ENCODE measurements at regions not wholly inside any gene's neighbourhood (a gene's known extent, or its start where the extent isn't known, plus 50 kb on each side); places are given as distances from the start of the nearest gene placed in this dataset.

- DNase-seq (ENCODE audit: low read depth), result no peak
These were observed 244.4 kb downstream of the LRRIQ3 start for GRCh38 chr1:73953586-73953985.

GRCh38 chr1:73953186-73953585 lies 244.8 kb downstream of the LRRIQ3 start:
- no peak for DNase-seq (ENCODE audit: low read depth)

DNA sequence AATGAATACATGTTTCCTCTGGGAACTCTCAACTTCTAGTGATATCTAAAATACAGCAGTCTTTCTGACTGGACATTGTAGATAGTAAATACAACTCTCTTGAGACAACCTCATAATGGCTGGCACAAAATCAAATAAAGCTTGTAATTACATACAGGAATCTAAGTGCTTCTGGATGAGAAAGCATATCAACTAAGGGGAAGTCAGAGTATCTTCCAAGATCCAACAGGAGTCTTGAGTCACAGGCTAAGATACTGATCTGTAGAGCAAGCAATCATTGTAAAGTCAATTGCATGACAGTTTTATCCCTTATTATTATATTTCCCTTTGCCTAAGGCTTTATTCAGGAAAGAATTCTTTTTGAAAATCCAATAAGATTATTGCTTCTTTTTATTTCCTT lies 249.9 kb downstream of the LRRIQ3 start:
- no peak for DNase-seq (ENCODE audit: low read depth)

DNA sequence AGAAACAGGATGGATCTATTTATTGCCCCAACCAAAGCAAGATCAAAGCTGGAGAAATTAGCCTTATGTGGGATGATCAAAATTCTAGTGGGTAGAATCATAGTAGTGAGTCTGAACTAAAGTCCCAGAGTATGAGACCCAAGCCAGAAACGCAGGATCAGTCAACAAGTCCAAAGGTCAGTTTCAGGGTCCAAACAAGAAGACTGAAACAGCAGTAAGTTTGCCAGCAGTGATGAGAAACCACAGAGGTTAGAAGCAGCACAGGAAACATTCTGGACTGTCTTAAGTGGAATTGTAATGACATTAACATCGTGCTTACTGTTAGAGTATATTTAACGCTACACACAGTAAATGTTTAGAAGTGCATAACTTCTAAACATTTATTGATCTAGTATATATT lies 251.0 kb downstream of the LRRIQ3 start:
- no peak for DNase-seq (ENCODE audit: low read depth)

DNA sequence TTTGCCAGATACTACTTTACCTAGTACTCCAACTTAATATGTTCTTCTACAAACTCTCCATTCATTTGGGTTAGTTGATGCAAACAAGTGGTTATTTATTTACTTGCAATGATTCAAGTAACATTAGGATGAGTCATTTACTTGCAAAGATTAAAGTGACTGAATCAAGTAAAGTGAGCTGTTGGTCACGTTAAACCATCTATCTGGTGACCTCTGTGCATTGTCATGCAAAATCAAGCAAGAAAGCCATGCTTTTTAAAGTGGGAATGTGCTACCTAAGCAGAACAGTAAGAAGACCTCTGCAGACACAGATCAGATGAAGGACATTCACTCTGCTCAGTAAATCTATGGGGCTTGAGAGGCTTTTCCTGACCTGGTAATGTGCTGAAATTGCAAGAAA lies 254.7 kb downstream of the LRRIQ3 start:
- no peak for DNase-seq (ENCODE audit: low read depth)

- no peak for DNase-seq (ENCODE audit: low read depth)
These were observed 267.7 kb downstream of the LRRIQ3 start for GRCh38 chr1:73930293-73930692.

DNA sequence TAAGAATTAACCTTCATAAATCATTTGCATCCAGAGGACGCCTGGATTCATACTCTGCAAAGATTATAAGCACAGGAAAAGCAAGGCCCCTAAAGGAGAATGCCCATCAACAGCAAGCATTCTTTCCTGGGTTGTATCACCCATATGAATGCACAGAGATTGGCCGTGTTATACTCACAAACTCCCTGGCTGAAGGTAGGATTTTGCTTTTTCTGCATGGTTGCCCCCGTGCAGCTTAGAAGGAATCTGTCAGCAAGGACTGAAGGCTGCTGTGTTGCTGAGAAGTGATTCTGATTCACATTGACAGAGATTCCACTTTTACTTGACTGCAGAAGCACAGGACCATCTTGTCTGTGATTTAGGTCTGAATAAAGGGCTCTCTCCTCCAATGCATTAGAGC lies 283.0 kb downstream of the LRRIQ3 start:
- no peak for DNase-seq (ENCODE audit: low read depth)

DNA sequence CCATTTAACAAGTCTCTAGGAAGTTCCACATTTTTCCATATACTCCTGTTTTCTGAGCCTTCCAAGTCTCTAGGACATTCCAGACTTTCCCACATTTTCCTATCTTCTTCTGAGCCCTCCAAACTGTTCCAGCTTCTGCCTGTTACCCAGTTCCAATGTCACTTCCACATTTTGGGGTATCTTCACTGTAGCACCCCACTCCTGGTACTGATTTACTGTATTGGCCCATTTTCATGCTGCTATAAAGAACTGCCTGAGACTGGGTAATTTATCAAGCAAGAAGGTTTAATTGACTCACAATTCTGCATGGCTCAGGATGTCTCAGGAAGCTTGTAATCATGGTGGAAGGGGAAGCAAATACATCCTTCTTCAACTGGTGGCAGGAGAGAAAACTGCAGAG lies 285.0 kb downstream of the LRRIQ3 start:
- DNase-seq (ENCODE audit: low read depth), result no peak

- no peak for DNase-seq (ENCODE audit: low read depth)
These were observed 286.1 kb downstream of the LRRIQ3 start for GRCh38 chr1:73911849-73912248.

DNA sequence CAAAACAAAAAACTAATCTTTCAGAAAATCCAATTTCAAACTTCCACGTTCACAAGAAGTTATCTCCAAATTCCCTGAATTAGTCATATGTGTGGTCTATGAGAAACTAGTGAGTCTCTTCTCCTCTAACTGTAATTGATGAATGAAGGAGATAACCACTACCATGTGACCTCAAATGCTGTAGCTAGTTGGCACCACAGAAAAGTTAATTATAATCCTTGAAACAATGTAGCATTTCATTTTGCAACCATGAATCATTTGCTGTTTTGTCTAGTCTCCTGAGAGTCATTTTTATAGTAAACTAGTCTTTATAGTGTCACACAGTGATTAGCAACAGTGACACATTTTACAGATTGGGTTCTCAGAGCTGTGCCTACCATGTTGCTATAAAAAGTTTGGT lies 287.5 kb downstream of the LRRIQ3 start:
- DNase-seq (ENCODE audit: low read depth), result no peak

DNA sequence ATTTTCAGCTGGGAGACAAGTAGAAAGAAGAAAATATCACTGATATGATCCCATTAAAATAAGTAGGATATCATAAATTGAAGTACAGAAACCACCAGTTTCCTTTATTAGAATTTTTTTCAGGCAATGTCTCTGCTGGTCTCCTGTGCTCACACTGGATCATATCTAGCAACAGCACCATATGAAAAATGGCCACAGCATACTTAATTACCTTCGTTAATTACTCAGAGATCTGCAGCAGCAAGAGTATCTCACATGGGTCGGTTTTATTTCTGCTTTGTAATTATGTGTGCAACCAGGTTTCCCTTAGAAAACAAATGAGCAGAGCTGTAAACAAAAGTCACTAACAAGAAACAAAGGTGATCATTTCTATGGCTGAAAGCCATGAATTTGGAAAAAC lies 287.9 kb downstream of the LRRIQ3 start:
- no peak for DNase-seq (ENCODE audit: low read depth)

DNA sequence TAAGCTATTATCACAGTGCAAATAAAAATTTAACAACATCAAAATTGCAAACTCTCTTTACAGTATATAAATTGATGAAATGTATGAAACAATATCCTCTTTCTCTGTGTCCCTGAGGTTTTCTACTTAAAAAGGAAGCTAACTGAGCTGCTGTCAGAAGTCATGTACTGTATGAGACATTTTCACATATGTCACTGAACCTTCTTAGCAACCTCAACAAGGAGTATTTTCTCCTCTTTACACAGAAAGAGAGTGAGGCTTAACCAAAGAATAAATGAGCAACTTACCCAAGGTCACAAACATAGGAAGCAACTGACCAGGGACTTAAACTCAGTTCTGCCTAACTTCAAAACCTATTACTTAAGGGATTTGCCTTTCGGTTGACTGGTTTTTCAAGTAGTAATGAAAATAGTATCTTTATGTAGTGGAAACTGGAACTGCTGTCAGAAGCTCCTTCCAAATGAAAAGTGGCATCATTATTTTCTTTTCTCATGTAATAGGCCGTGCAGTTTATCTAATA lies 288.9 kb downstream of the LRRIQ3 start:
- DNase-seq (ENCODE audit: low read depth), result no peak

GRCh38 chr1:73907051-73907450 lies 290.9 kb downstream of the LRRIQ3 start:
- no peak for DNase-seq (ENCODE audit: low read depth)

GRCh38 chr1:73903092-73903491 lies 294.9 kb downstream of the LRRIQ3 start:
- DNase-seq (ENCODE audit: low read depth), result no peak

GRCh38 chr1:73901738-73902137 lies 296.2 kb downstream of the LRRIQ3 start:
- no peak for DNase-seq (ENCODE audit: low read depth)

DNA sequence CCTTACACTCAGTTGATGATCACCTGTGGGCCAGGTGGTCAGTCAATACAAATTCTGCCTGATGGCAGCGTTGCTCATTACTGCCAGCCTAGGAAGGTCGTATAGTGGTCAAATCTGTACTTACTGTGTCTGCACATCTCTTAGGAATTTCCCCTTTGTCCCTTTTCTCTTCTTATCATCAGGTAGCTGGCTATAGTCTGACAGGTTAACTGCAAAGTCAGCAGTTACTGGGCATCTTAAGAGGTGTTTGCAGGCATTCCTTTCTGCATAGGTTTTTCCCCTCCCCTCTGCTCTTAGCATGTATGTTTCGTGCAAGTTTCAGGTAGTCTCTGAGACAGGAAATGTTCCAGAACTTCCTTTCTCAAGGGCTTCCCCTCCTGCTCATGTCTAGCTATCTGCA lies 298.7 kb downstream of the LRRIQ3 start:
- no peak for DNase-seq (ENCODE audit: low read depth)

DNA sequence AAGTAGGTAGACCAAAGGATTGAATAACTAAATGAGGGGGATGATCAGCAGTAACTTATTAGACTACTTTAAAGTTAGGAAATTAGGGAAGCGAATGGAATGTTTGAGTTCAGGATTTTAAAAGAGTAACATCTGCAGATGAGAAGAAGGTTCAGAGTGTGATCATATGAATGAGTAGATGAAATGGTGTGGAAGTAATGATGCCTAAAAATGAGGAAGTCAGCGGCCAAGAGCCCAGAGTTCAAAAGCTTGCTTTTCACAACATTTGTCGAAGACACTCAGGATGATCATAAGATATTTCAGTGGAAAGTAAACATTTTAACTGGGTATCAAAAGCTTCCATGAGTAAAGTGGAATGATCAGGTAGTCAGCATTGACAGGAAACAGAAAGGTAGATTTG lies 299.4 kb downstream of the LRRIQ3 start:
- DNase-seq (ENCODE audit: low read depth), result no peak

GRCh38 chr1:73887412-73887811 lies 310.6 kb downstream of the LRRIQ3 start:
- no peak for DNase-seq (ENCODE audit: low read depth)

DNA sequence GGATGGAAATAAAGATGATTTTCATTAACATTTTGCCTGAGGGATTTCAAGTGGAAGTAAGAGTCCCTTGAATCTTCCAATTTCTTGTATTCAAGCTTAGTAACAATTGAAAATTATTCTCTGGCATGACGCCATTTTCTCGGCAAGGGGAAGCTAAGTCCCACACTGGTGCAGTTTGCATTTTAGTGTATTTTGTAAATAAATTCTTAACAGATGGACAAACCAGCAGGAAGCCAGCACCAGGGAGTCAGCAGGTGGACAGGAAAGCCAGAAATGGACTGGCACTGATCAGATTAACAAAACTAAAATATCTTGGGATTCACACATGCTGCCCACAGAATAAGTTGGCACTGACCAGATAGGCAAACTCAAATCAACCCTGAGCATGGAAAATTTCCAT lies 311.3 kb downstream of the LRRIQ3 start:
- no peak for DNase-seq (ENCODE audit: low read depth)

- DNase-seq (ENCODE audit: low read depth), result no peak
These were observed 323.2 kb downstream of the LRRIQ3 start for GRCh38 chr1:73874806-73875205.

- DNase-seq (ENCODE audit: low read depth), result no peak
These were observed 329.1 kb downstream of the LRRIQ3 start for GRCh38 chr1:73868810-73869336.

DNA sequence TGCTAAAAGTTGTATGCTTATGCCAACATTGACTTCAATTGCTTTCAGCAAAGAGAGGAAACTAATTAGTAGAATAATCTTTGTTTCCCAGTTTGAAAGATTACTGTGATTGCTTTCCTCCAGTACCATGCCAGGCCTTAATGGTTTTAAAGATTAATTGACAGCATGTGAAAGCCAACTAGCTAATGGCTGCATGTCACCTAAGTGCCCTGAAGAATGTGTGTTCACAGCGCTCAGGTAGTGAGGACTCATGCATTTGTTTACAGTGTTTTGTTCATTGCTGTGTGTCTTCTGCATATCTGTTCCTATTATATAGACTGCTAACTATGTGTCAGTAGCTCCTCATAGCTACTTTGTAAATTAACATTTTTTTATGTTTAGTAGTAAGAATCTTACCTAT lies 335.6 kb downstream of the LRRIQ3 start:
- no peak for DNase-seq (ENCODE audit: low read depth)

GRCh38 chr1:73860421-73860950 lies 337.5 kb downstream of the LRRIQ3 start:
- no peak for DNase-seq (ENCODE audit: low read depth)

DNA sequence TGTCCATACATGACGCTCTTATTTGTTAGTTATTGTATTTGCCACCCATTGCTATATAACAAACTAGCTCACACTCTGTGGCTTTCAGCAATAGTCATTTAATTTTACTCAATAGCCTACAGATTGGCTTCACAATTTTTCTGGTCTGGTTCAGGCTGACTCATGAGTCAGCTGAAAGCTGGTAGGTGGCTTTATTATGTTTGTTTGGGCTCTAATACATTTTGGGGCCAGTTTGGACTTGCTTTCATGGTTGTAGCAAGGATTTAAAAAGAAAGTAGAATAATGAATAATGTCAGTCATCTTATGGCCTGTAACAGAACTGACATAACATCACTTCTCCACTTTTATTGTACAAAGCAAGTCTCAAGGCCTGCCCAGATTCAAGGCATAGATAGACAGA lies 338.7 kb downstream of the LRRIQ3 start:
- no peak for DNase-seq (ENCODE audit: low read depth)
